Hippocampal formation (tissue), 2 donors: ENCODE measurements at regions not wholly inside any gene's neighbourhood (a gene's known extent, or its start where the extent isn't known, plus 50 kb on each side); places are given as distances from the start of the nearest gene placed in this dataset.
"Not testable (repeated sequence)": the region's sequence is repeated elsewhere in the genome, so short reads cannot be mapped to it uniquely, and the experiment has no call there.

ENCODE experiments used
- DNase-seq, 2 donors: peaks; one replicate each; lab custom pipeline; 2025; lab: John Stamatoyannopoulos, UW

- no peak for DNase-seq
Observed at GRCh38 chr14:37991027-37991426, 216.7 kb upstream of the SSTR1 start.

GRCh38 chr14:37992499-37992898 lies 215.2 kb upstream of the SSTR1 start:
- DNase-seq, result no peak

- no peak for DNase-seq
Observed at GRCh38 chr14:37994846-37995372, 212.8 kb upstream of the SSTR1 start.

GRCh38 chr14:37997017-37997416 lies 210.7 kb upstream of the SSTR1 start:
- no peak for DNase-seq

GRCh38 chr14:38000340-38000739 lies 207.4 kb upstream of the SSTR1 start:
- DNase-seq, result no peak

GRCh38 chr14:38001501-38001900 lies 206.2 kb upstream of the SSTR1 start:
- no peak for DNase-seq

GRCh38 chr14:38003746-38004609 lies 203.7 kb upstream of the SSTR1 start:
- no peak for DNase-seq

GRCh38 chr14:38004610-38004879 lies 203.2 kb upstream of the SSTR1 start:
- no peak for DNase-seq

- not testable (repeated sequence) for DNase-seq
Observed at GRCh38 chr14:38011156-38011555, 196.5 kb upstream of the SSTR1 start.

- DNase-seq, result no peak
Observed at GRCh38 chr14:38012056-38012455, 195.6 kb upstream of the SSTR1 start.

GRCh38 chr14:38016497-38016896 lies 191.2 kb upstream of the SSTR1 start:
- no peak for DNase-seq

- DNase-seq, result no peak
Observed at GRCh38 chr14:38021861-38022260, 185.8 kb upstream of the SSTR1 start.

GRCh38 chr14:38022775-38023174 lies 184.9 kb upstream of the SSTR1 start:
- DNase-seq, result no peak

GRCh38 chr14:38038171-38038570 lies 169.5 kb upstream of the SSTR1 start:
- DNase-seq, result no peak

- no peak for DNase-seq
Observed at GRCh38 chr14:38038986-38039385, 168.7 kb upstream of the SSTR1 start.

- DNase-seq, result no peak
Observed at GRCh38 chr14:38039496-38039895, 168.2 kb upstream of the SSTR1 start.

GRCh38 chr14:38040411-38040810 lies 167.3 kb upstream of the SSTR1 start:
- no peak for DNase-seq

GRCh38 chr14:38042322-38042721 lies 165.4 kb upstream of the SSTR1 start:
- DNase-seq, result no peak

- DNase-seq, result no peak
Observed at GRCh38 chr14:38044710-38045109, 163.0 kb upstream of the SSTR1 start.

- DNase-seq, result no peak
Observed at GRCh38 chr14:38045461-38045860, 162.2 kb upstream of the SSTR1 start.

GRCh38 chr14:38046160-38046559 lies 161.5 kb upstream of the SSTR1 start:
- no peak for DNase-seq

- no peak for DNase-seq
Observed at GRCh38 chr14:38047195-38047902, 160.4 kb upstream of the SSTR1 start.

GRCh38 chr14:38053666-38054065 lies 154.0 kb upstream of the SSTR1 start:
- no peak for DNase-seq
